Suprapubic skin (tissue), 4 donors: ENCODE measurements at regions not wholly inside any gene's neighbourhood (a gene's known extent, or its start where the extent isn't known, plus 50 kb on each side); places are given as distances from the start of the nearest gene placed in this dataset.

Experiments
- CTCF ChIP-seq, 2 donors: fragments of 200-600 bp in 1 of 2; fragments of 450-650 bp in 1 of 2; sonication (generic) in 1 of 2; IDR thresholded peaks; one replicate each; pipeline ENCODE4 v1.5.1; 2016 to 2019; ENCODE audit warnings: antibody characterized with exemption in 2 of 2, mild to moderate bottlenecking in 1 of 2, moderate library complexity in 1 of 2
- EP300 ChIP-seq: sonication (generic); formaldehyde crosslinking; IDR thresholded peaks from one replicate; pipeline ENCODE4 v1.6.1; 2017; ENCODE audit warnings: antibody characterized with exemption
- POLR2A ChIP-seq, 2 donors: fragments of 450-650 bp; IDR thresholded peaks; one replicate each; pipeline ENCODE4 v1.6.1; 2017; ENCODE audit warnings: antibody characterized with exemption in 2 of 2, mild to moderate bottlenecking in 2 of 2, moderate library complexity in 2 of 2
- POLR2AphosphoS5 ChIP-seq, 3 donors: sonication (generic); formaldehyde crosslinking; IDR thresholded peaks; one replicate each; pipeline ENCODE4 v1.6.1; 2017; ENCODE audit warnings: antibody characterized with exemption in 3 of 3

DNA sequence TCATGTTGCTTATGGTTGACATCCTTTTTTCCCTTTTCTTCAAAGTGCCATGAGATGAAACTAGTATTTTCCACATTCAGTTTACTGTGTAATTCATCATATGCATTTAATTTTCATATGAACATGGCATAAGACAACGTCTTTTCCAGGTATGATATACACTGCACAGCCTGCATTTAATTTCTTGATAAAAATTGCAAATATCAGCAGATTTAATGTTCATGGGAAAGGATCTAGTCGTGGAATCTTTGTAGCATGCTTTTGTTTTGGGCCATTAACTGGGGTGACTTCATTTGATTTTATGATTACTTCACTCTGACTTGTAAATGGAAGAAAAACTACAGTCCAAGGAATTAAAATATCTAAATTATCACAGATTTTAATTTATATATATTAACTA, 837.3 kb downstream of the IPMK start:
- TF ChIP-seq POLR2AphosphoS5 (IDR thresholded peaks at IDR 0.05) (no peak), CTCF (IDR thresholded peaks at IDR 0.05) (no peak), EP300 (no peak), POLR2A (IDR thresholded peaks at IDR 0.05) (no peak)
